Suprapubic skin (tissue), 4 donors: ENCODE measurements at regions not wholly inside any gene's neighbourhood (a gene's known extent, or its start where the extent isn't known, plus 50 kb on each side); places are given as distances from the start of the nearest gene placed in this dataset.

Experiments
- DNase-seq, 2 donors: peaks; one replicate each; pipeline ENCODE4 v3.0.0-alpha.2; 2019; ENCODE audit warnings: low spot score in 2 of 2
- H3K27ac ChIP-seq: fragments of 200-600 bp; sonication (generic); one replicate; pipeline ENCODE4 v1.5.1; 2019
- H3K27me3 ChIP-seq: fragments of 200-600 bp; sonication (generic); one replicate; pipeline ENCODE4 v1.5.1; 2019
- H3K36me3 ChIP-seq: fragments of 200-600 bp; sonication (generic); one replicate; pipeline ENCODE4 v1.5.1; 2019
- H3K4me1 ChIP-seq: fragments of 200-600 bp; sonication (generic); one replicate; pipeline ENCODE4 v1.5.1; 2019
- H3K4me3 ChIP-seq: fragments of 200-600 bp; sonication (generic); one replicate; pipeline ENCODE4 v1.5.1; 2019; ENCODE audit warnings: mild to moderate bottlenecking
- H3K9me3 ChIP-seq: fragments of 200-600 bp; sonication (generic); one replicate; pipeline ENCODE4 v1.5.1; 2019
- CTCF ChIP-seq, 2 donors: fragments of 200-600 bp in 1 of 2; fragments of 450-650 bp in 1 of 2; sonication (generic) in 1 of 2; IDR thresholded peaks; one replicate each; pipeline ENCODE4 v1.5.1; 2016 to 2019; ENCODE audit warnings: antibody characterized with exemption in 2 of 2, mild to moderate bottlenecking in 1 of 2, moderate library complexity in 1 of 2
- EP300 ChIP-seq: sonication (generic); formaldehyde crosslinking; IDR thresholded peaks from one replicate; pipeline ENCODE4 v1.6.1; 2017; ENCODE audit warnings: antibody characterized with exemption
- POLR2A ChIP-seq, 2 donors: fragments of 450-650 bp; IDR thresholded peaks; one replicate each; pipeline ENCODE4 v1.6.1; 2017; ENCODE audit warnings: antibody characterized with exemption in 2 of 2, mild to moderate bottlenecking in 2 of 2, moderate library complexity in 2 of 2
- POLR2AphosphoS5 ChIP-seq, 3 donors: sonication (generic); formaldehyde crosslinking; IDR thresholded peaks; one replicate each; pipeline ENCODE4 v1.6.1; 2017; ENCODE audit warnings: antibody characterized with exemption in 3 of 3
- WGBS: methylation state at CpG from one replicate; pipeline ENCODE4 v1.1.5; 2018; 5-methylcytosine and 5-hydroxymethylcytosine counted together

GRCh38 chr7:153529100-153529499 lies 523.1 kb upstream of the DPP6 start:
- WGBS = 89% methylated on average over 5 of the region's 7 CpGs
- no peaks in the 10 kb centered on the region for H3K36me3 ChIP-seq
- no peaks in the 10 kb centered on the region for H3K9me3 ChIP-seq
- H3K27ac ChIP-seq = no peak overlapping the region
- TF ChIP-seq POLR2A (IDR thresholded peaks at IDR 0.05) (no peak), POLR2AphosphoS5 (IDR thresholded peaks at IDR 0.05) (no peak), EP300 (no peak), CTCF (IDR thresholded peaks at IDR 0.05) (no peak)
- no peak overlapping the region for H3K4me3 ChIP-seq
- no peak for DNase-seq
- H3K27me3 ChIP-seq = no peaks in the 10 kb centered on the region
- H3K4me1 ChIP-seq = peaks cover 3% of the 10 kb centered on the region

- TF ChIP-seq EP300 (no peak), POLR2A (IDR thresholded peaks at IDR 0.05) (no peak), CTCF (IDR thresholded peaks at IDR 0.05) (no peak), POLR2AphosphoS5 (IDR thresholded peaks at IDR 0.05) (no peak)
- 90% methylated on average over 11 of the region's 12 CpGs for WGBS
- H3K27ac ChIP-seq = no peak overlapping the region
- DNase-seq = no peak
- H3K36me3 ChIP-seq = no peaks in the 10 kb centered on the region
- H3K9me3 ChIP-seq = no peaks in the 10 kb centered on the region
- H3K4me1 ChIP-seq = no peaks in the 10 kb centered on the region
- H3K27me3 ChIP-seq = no peaks in the 10 kb centered on the region
- no peak overlapping the region for H3K4me3 ChIP-seq
These were observed 522.5 kb upstream of the DPP6 start for GRCh38 chr7:153529651-153530165.

- WGBS = 94% methylated on average over 9 of the region's 9 CpGs
- H3K4me3 ChIP-seq = no peak overlapping the region
- DNase-seq = no peak
These were observed 521.8 kb upstream of the DPP6 start for GRCh38 chr7:153530441-153530840.

GRCh38 chr7:153532326-153532725 lies 519.9 kb upstream of the DPP6 start:
- no peak for DNase-seq
- Histone ChIP-seq H3K9me3 (no peaks in the 10 kb centered on the region), H3K27ac (no peak overlapping the region), H3K27me3 (no peaks in the 10 kb centered on the region), H3K36me3 (no peaks in the 10 kb centered on the region), H3K4me1 (no peaks in the 10 kb centered on the region), H3K4me3 (no peak overlapping the region)
- no peak for TF ChIP-seq CTCF (IDR thresholded peaks at IDR 0.05)
- no peak for TF ChIP-seq EP300
- no peak for TF ChIP-seq POLR2A (IDR thresholded peaks at IDR 0.05)
- no peak for TF ChIP-seq POLR2AphosphoS5 (IDR thresholded peaks at IDR 0.05)
- 64% methylated on average over 2 of the region's 2 CpGs for WGBS

More at GRCh38 chr7:153530441-153530840, 521.8 kb upstream of the DPP6 start:
- no peaks in the 10 kb centered on the region for H3K27me3 ChIP-seq
- no peak overlapping the region for H3K27ac ChIP-seq
- H3K4me1 ChIP-seq = no peaks in the 10 kb centered on the region
- H3K9me3 ChIP-seq = no peaks in the 10 kb centered on the region
- H3K36me3 ChIP-seq = no peaks in the 10 kb centered on the region
- TF ChIP-seq POLR2AphosphoS5 (IDR thresholded peaks at IDR 0.05) (no peak), EP300 (no peak), CTCF (IDR thresholded peaks at IDR 0.05) (no peak), POLR2A (IDR thresholded peaks at IDR 0.05) (no peak)

GRCh38 chr7:153537271-153537670 lies 514.9 kb upstream of the DPP6 start:
- H3K4me3 ChIP-seq = no peak overlapping the region
- DNase-seq = no peak
- H3K27me3 ChIP-seq = no peaks in the 10 kb centered on the region
- H3K36me3 ChIP-seq = no peaks in the 10 kb centered on the region
- H3K4me1 ChIP-seq = no peaks in the 10 kb centered on the region
- no peak overlapping the region for H3K27ac ChIP-seq
- WGBS = 84% methylated on average over 7 of the region's 8 CpGs
- no peaks in the 10 kb centered on the region for H3K9me3 ChIP-seq
- TF ChIP-seq POLR2AphosphoS5 (IDR thresholded peaks at IDR 0.05) (no peak), CTCF (IDR thresholded peaks at IDR 0.05) (no peak), POLR2A (IDR thresholded peaks at IDR 0.05) (no peak), EP300 (no peak)
